Heart right ventricle (tissue), 16 donors: ENCODE measurements at regions not wholly inside any gene's neighbourhood (a gene's known extent, or its start where the extent isn't known, plus 50 kb on each side); places are given as distances from the start of the nearest gene placed in this dataset.
A peak's percentile ranks its signal among the peaks of the same experiment; 100 is the strongest.
"Not testable (repeated sequence)": the region's sequence is repeated elsewhere in the genome, so short reads cannot be mapped to it uniquely, and the experiment has no call there.

Experiments used
- ATAC-seq, 8 donors: fragments of 200-7000 bp; cut with Tn5 transposase; one replicate each; pipeline ENCODE4 v1.9.1; 2020; ENCODE audit warnings: mild to moderate bottlenecking in 8 of 8, moderate library complexity in 8 of 8, moderate number of reproducible peaks in 1 of 8
- DNase-seq, 2 donors: peaks; one replicate each; pipeline ENCODE4 v3.0.0-alpha.2; 2020
- H3K27ac ChIP-seq, 10 donors: fragments of 200-600 bp; sonication (generic) in 2 of 10; one replicate each; pipeline versions ENCODE4 v1.5.0 to v1.8.0; 2020 to 2022; ENCODE audit warnings: mild to moderate bottlenecking in 3 of 10
- H3K27me3 ChIP-seq, 7 donors: fragments of 200-600 bp; one replicate each; pipeline ENCODE4 v1.8.0; 2021 to 2022; ENCODE audit warnings: mild to moderate bottlenecking in 2 of 7
- H3K36me3 ChIP-seq, 9 donors: fragments of 200-600 bp; sonication (generic) in 1 of 9; one replicate each; pipeline versions ENCODE4 v1.5.0 to v1.8.0; 2020 to 2022; ENCODE audit warnings: mild to moderate bottlenecking in 2 of 9
- H3K4me1 ChIP-seq, 9 donors: fragments of 200-600 bp; sonication (generic) in 1 of 9; one replicate each; pipeline versions ENCODE4 v1.5.0 to v1.8.0; 2020 to 2022; ENCODE audit warnings: mild to moderate bottlenecking in 4 of 9
- H3K4me3 ChIP-seq, 10 donors: fragments of 200-600 bp; sonication (generic) in 2 of 10; one replicate each; pipeline versions ENCODE4 v1.5.0 to v1.8.0; 2020 to 2022; ENCODE audit warnings: mild to moderate bottlenecking in 7 of 10, moderate library complexity in 2 of 10
- H3K9me3 ChIP-seq, 11 donors: fragments of 200-600 bp in 10 of 11; sonication (generic) in 2 of 11; one replicate each; pipeline versions ENCODE4 v1.5.0 to v1.8.0; 2013 to 2022; ENCODE audit warnings: mild to moderate bottlenecking in 2 of 11, control low read depth in 1 of 11, moderate library complexity in 1 of 11
- WGBS, 2 donors: extraction: QIAGEN DNeasy Blood & Tissue Kit; methylation state at CpG; one replicate each; pipeline ENCODE4 v1.1.7; 2013; ENCODE audit warnings: inconsistent platforms in 1 of 2; 5-methylcytosine and 5-hydroxymethylcytosine counted together
- intact Hi-C, 10 donors: fragments of 100-400 bp; cut with DNase I; formaldehyde crosslinking; loops; one replicate each; pipeline versions ENCODE4 v1.11.1 to v1.14.2; 2022
- TF ChIP-seq, protein P1 (sequence below), 9 donors: fragments of 200-600 bp; sonication (generic) in 2 of 9; IDR thresholded peaks; one replicate each; pipeline versions ENCODE4 v1.5.0 to v1.8.0; 2021 to 2022; ENCODE audit warnings: antibody characterized with exemption in 9 of 9, mild to moderate bottlenecking in 5 of 9, moderate library complexity in 1 of 9
- donor health status: Arrhythmogenic right ventricular cardiomyopathy.
- donor health status: ischemic (EF 13 %, LVEDD 7.1; RV severe dilation, severe dysfunction).
- donor health status: healthy with polysubstance abuse.
- donor health status: DM: no; HTN: yes; CAD: no.
- donor health status: DM: no; HTN: no; CAD: no.
- donor health status: ischemic (EF 25% LVEDD 6.9; RV normal size, moderate dysfunction).
- donor health status: ischemic (EF 25% LVEDD 5.7; RV mildly dilated, moderate dysfunction).
- donor health status: healthy.
- donor health status: DM: yes; HTN: yes; CAD: no.
- donor health status: Ischemic cardiomyopathy.
- donor health status: ischemic (EF 35%, LVEDD 5.7; RV mildly dilated, moderate dysfunction).
- donor health status: nonischemic (EF 11% LVEDD 7.7; RV severe dilation, severe dysfunction).
- donor health status: DM: yes; HTN: yes; CAD: no.
- donor health status: PGD.
- donor health status: ischemic (EF 29% LVEDD 5.4; RV normal size, mild dysfunction).
- donor health status: nonischemic (EF 23%, LVEDD 6.1; RV moderate dilation, normal function).

DNA sequence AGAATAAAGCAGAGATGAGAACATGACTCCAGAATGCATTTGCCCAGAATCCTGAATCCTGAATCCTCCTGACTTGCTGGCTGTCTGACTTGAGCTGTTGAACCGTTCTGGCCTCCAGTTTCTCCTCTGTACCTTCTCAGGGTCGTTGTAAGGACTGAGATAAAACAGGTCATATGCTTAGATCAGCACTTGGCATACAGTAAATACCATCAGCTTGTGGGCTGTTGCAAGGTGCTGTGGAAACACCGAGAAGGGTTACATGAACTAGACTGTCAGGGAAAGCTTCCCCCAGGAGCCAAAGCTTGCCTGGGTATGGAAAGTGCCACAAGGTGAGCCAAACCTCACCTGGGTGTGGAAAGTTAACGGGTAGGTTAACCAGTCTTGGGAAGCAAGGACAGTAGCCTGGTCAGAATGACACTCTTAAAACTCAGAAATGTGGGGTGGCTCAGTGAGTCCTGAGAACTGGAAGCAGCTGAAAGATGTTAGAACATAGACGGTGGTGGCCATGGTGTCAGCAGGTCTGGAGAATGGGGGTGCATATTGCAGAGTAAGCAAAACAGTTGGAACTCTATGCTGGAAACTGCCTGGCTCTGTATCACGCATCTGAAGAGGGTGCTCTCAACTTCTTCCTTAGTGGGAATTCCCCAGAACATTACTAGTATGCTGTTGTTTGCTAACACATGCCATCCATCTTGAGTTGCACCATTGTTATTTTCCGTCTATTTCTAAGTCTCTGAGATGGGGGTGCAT is 105.3 kb upstream of the DYRK2 start:
- ATAC-seq (no peak), DNase-seq (no peak)
- 70 to 73% methylated on average over 7 of the region's 7 CpGs for WGBS, 2 donors
- no peaks in the 10 kb centered on the region for H3K4me1 ChIP-seq
- H3K27me3 ChIP-seq: no peaks in the 10 kb centered on the region
- TF ChIP-seq, protein P1, sequence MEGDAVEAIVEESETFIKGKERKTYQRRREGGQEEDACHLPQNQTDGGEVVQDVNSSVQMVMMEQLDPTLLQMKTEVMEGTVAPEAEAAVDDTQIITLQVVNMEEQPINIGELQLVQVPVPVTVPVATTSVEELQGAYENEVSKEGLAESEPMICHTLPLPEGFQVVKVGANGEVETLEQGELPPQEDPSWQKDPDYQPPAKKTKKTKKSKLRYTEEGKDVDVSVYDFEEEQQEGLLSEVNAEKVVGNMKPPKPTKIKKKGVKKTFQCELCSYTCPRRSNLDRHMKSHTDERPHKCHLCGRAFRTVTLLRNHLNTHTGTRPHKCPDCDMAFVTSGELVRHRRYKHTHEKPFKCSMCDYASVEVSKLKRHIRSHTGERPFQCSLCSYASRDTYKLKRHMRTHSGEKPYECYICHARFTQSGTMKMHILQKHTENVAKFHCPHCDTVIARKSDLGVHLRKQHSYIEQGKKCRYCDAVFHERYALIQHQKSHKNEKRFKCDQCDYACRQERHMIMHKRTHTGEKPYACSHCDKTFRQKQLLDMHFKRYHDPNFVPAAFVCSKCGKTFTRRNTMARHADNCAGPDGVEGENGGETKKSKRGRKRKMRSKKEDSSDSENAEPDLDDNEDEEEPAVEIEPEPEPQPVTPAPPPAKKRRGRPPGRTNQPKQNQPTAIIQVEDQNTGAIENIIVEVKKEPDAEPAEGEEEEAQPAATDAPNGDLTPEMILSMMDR (IDR thresholded peaks at IDR 0.05): no peak
- H3K27ac ChIP-seq: no peak overlapping the region
- H3K4me3 ChIP-seq: no peak overlapping the region
- no peaks in the 10 kb centered on the region for H3K36me3 ChIP-seq
- H3K9me3 ChIP-seq: no peaks in the 10 kb centered on the region
- intact Hi-C loops: no loop called here

DNA sequence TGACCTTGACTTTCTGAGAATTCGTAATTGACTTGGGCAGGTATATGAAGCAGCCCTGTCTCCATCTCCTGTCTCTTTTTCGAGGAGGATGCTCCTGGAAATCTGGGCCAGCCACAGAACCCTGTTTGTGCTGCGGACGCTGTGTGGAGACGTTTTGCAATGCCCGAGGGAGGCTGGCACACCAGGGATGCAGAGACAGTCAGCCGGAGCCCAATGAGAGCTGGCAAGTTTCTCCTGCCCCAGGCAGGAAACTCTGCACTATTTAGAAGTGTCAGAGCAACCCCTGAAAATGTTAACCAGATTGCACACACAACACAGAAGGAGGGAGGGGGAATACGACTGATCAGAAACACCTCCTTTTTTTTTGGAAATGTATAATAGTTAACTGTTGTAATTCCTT is 103.2 kb upstream of the DYRK2 start:
- TF ChIP-seq, protein P1 (IDR thresholded peaks at IDR 0.05): no peak
- H3K9me3 ChIP-seq: no peaks in the 10 kb centered on the region
- ATAC-seq (no peak), DNase-seq (no peak)
- no peak overlapping the region for H3K27ac ChIP-seq
- intact Hi-C loops: no loop called here
- H3K4me3 ChIP-seq: no peak overlapping the region
- WGBS, 2 donors: 62 to 67% methylated on average over 8 of the region's 8 CpGs
- H3K4me1 ChIP-seq: no peaks in the 10 kb centered on the region
- H3K36me3 ChIP-seq: no peaks in the 10 kb centered on the region
- no peaks in the 10 kb centered on the region for H3K27me3 ChIP-seq

DNA sequence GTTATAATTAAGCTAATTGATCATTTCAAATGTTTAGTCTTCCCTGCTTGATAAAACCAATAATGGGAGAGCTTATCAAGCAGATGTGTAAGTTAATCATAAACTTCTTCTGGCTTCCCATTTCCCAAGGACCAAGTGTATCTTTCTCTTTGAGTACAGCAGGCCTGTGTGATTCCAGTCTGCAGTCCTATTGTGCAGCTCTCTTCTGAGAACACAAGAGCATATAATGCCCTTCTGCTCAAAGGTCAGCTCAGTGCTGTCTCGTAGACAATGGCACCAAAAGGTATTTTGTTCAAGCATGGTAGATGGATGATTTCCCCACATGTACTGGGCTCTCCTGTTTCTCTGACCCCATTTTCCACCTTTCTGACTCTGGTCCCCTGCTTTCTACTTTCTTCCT is 101.8 kb upstream of the DYRK2 start:
- no peak overlapping the region for H3K27ac ChIP-seq
- H3K4me1 ChIP-seq: no peaks in the 10 kb centered on the region
- TF ChIP-seq, protein P1 (IDR thresholded peaks at IDR 0.05): no peak
- H3K9me3 ChIP-seq: peaks cover 0 to 9% (median 0%) of the 10 kb centered on the region in 11 donors
- DNase-seq (no peak), ATAC-seq (no peak)
- intact Hi-C loops: no loop called here
- H3K4me3 ChIP-seq: no peak overlapping the region
- H3K27me3 ChIP-seq: no peaks in the 10 kb centered on the region
- WGBS, 2 donors: 72 to 77% methylated on average over 1 of the region's 1 CpG
- H3K36me3 ChIP-seq: no peaks in the 10 kb centered on the region

GRCh38 chr12:67555075-67555717 is 93.3 kb upstream of the DYRK2 start:
- DNase-seq (peak; percentile 11 to 29), ATAC-seq (peak in 3 of 8 donors; percentile 44 to 58 (median 49))
- not testable (repeated sequence) for H3K27ac ChIP-seq, H3K4me1 ChIP-seq, H3K4me3 ChIP-seq, H3K27me3 ChIP-seq, H3K36me3 ChIP-seq
- WGBS, 2 donors: 58 to 62% methylated on average over 8 of the region's 8 CpGs
- H3K9me3 ChIP-seq: peaks cover 0 to 23% (median 0%) of the 10 kb centered on the region in 11 donors
- intact Hi-C loops: loop anchor here in 1 of 10 donors (10.0 kb wide), 1 partner anchor 50 kb away; no protein-coding TSS in a partner anchor

DNA sequence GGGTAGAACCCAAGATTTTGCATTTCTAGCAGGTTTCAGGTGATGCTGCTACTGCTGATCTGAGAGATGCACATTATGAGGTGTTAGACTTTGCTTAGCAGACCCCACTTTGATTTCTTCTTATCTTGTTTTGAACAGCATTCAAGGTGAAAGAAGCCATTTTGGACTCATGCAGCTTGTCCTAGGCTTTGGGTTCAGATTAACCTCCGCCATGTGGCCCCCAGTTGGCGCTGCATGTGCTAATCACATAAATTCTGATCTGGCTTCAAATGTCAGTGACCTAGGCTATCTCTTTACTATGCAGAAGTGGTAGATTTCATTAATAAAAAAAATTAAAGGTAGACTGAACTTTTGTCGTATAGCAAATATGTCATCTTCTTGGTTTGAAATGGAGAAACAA is 89.8 kb upstream of the DYRK2 start:
- TF ChIP-seq, protein P1 (IDR thresholded peaks at IDR 0.05): no peak
- no peaks in the 10 kb centered on the region for H3K36me3 ChIP-seq
- ATAC-seq (no peak), DNase-seq (no peak)
- WGBS, 2 donors: 94 to 95% methylated on average over 3 of the region's 3 CpGs
- intact Hi-C loops: loop anchor here in 1 of 10 donors (10.0 kb wide), 1 partner anchor 46 kb away; no protein-coding TSS in a partner anchor
- H3K27me3 ChIP-seq: no peaks in the 10 kb centered on the region
- H3K9me3 ChIP-seq: peaks cover 0 to 42% (median 9%) of the 10 kb centered on the region in 11 donors
- no peak overlapping the region for H3K4me3 ChIP-seq
- peaks cover 0 to 8% (median 0%) of the 10 kb centered on the region in 9 donors for H3K4me1 ChIP-seq
- no peak overlapping the region for H3K27ac ChIP-seq
